H1 (cell line): ENCODE measurements at regions not wholly inside any gene's neighbourhood (a gene's known extent, or its start where the extent isn't known, plus 50 kb on each side); places are given as distances from the start of the nearest gene placed in this dataset.

ENCODE experiments used
- CTCF ChIA-PET: fragments of 300-600 bp; sonication (Branson Sonifier 250); formaldehyde crosslinking; loops from one replicate; lab custom pipeline; 2021; ENCODE audit not compliant: partially characterized antibody; lab: Charles Lee
- POLR2A ChIA-PET: fragments of 300-600 bp; sonication (Branson Sonifier 250); formaldehyde crosslinking; loops from one replicate; lab custom pipeline; 2021; ENCODE audit warnings: inconsistent platforms; ENCODE audit not compliant: partially characterized antibody; lab: Charles Lee
- DNase-seq, 2 experiments: peaks; one replicate each; pipeline versions ENCODE4 v3.0.0 to v3.0.0-alpha.2; 2010 to 2022; ENCODE audit warnings: low spot score in 2 of 2, low read depth in 1 of 2, mixed read lengths in 1 of 2
- FAIRE-seq: peaks from 2 replicates; lab custom pipeline; 2011; peaks lifted over from hg19 to GRCh38; lab: Jason Lieb, UNC
- H2AFZ ChIP-seq: 2 replicates; pipeline ENCODE4 v1.8.1; 2012; ENCODE audit warnings: low read length, inconsistent platforms
- H2AK5ac ChIP-seq: 2 replicates; pipeline ENCODE4 v1.6.1; 2013; ENCODE audit warnings: low read depth, low read length
- H2BK120ac ChIP-seq: replicated peaks from 2 replicates; pipeline ENCODE3; 2013; ENCODE audit warnings: low read depth, low read length, inconsistent platforms
- H2BK12ac ChIP-seq: 2 replicates; pipeline ENCODE4 v1.6.1; 2013; ENCODE audit warnings: low read depth, low read length
- H2BK15ac ChIP-seq: 2 replicates; pipeline ENCODE4 v1.6.1; 2013; ENCODE audit warnings: low read length
- H2BK20ac ChIP-seq: 2 replicates; pipeline ENCODE4 v1.6.1; 2013; ENCODE audit warnings: low read length
- H2BK5ac ChIP-seq: 2 replicates; pipeline ENCODE4 v1.6.1; 2013; ENCODE audit warnings: low read depth, low read length
- H3K14ac ChIP-seq: 2 replicates; pipeline ENCODE4 v1.6.1; 2013; ENCODE audit warnings: inconsistent platforms; ENCODE audit not compliant: insufficient read length
- H3K18ac ChIP-seq: 2 replicates; pipeline ENCODE4 v1.6.1; 2013; ENCODE audit warnings: low read length; ENCODE audit errors: extremely low read depth
- H3K23ac ChIP-seq: 2 replicates; pipeline ENCODE4 v1.6.1; 2013; ENCODE audit warnings: inconsistent platforms; ENCODE audit not compliant: insufficient read length
- H3K23me2 ChIP-seq: 2 replicates; pipeline ENCODE4 v1.6.1; 2013; ENCODE audit warnings: low read depth, low read length
- H3K27ac ChIP-seq: 2 replicates; pipeline ENCODE4 v1.6.1; 2011; ENCODE audit warnings: low read depth, low read length, inconsistent platforms
- H3K27me3 ChIP-seq, 4 experiments: replicated peaks in 1 of 4; 1 replicate in 1 of 4; 2 replicates in 3 of 4; pipeline versions ENCODE4 v1.6.1 to v1.8.1; 2011 to 2013; ENCODE audit warnings: low read length in 3 of 4, mild to moderate bottlenecking in 3 of 4, inconsistent platforms in 2 of 4, mixed read lengths in 2 of 4, moderate library complexity in 1 of 4; ENCODE audit not compliant: control insufficient read depth in 3 of 4, insufficient read depth in 3 of 4; ENCODE audit errors: extremely low read depth in 1 of 4
- H3K36me3 ChIP-seq, 4 experiments: 2 replicates each; pipeline versions ENCODE4 v1.6.1 to v1.8.1; 2011 to 2013; ENCODE audit warnings: mild to moderate bottlenecking in 4 of 4, low read length in 3 of 4, moderate library complexity in 2 of 4, control low read depth in 1 of 4, inconsistent platforms in 1 of 4; ENCODE audit not compliant: insufficient read depth in 4 of 4, control insufficient read depth in 2 of 4
- H3K4ac ChIP-seq: replicated peaks from 2 replicates; pipeline ENCODE3; 2013; ENCODE audit warnings: low read length, low read depth, mixed read lengths, inconsistent platforms; ENCODE audit not compliant: insufficient read length
- H3K4me1 ChIP-seq, 4 experiments: replicated peaks in 1 of 4; 1 replicate in 1 of 4; 2 replicates in 3 of 4; pipeline versions ENCODE4 v1.6.1 to v1.8.1; 2011 to 2013; ENCODE audit warnings: low read length in 3 of 4, inconsistent platforms in 2 of 4, mixed read lengths in 1 of 4; ENCODE audit not compliant: insufficient read depth in 4 of 4, control insufficient read depth in 3 of 4
- H3K4me2 ChIP-seq, 2 experiments: 2 replicates each; pipeline versions ENCODE4 v1.6.1 to v1.8.1; 2011 to 2013; ENCODE audit warnings: low read depth in 2 of 2, low read length in 2 of 2, control low read depth in 1 of 2, inconsistent platforms in 1 of 2, mild to moderate bottlenecking in 1 of 2; ENCODE audit not compliant: insufficient read depth in 1 of 2
- H3K4me3 ChIP-seq, 4 experiments: fragments of 200-600, 300-600 bp in 1 of 4; sonication (generic), shearing (Covaris generic), sonication (Bioruptor Twin) in 1 of 4; 2 replicates each; pipeline versions ENCODE4 v1.5.1 to v1.8.1; 2011 to 2016; ENCODE audit warnings: low read length in 4 of 4, low read depth in 3 of 4, control low read depth in 2 of 4, inconsistent platforms in 2 of 4, mild to moderate bottlenecking in 2 of 4, mixed read lengths in 1 of 4, moderate library complexity in 1 of 4; ENCODE audit not compliant: insufficient read depth in 2 of 4; ENCODE audit errors: extremely low read depth in 1 of 4
- H3K56ac ChIP-seq: replicated peaks from 2 replicates; pipeline ENCODE3; 2013; ENCODE audit warnings: low read depth, mild to moderate bottlenecking, mixed read lengths, low read length, inconsistent platforms; ENCODE audit not compliant: insufficient read length
- H3K79me1 ChIP-seq: 2 replicates; pipeline ENCODE4 v1.6.1; 2013; ENCODE audit warnings: low read depth, low read length, control low read depth
- H3K79me2 ChIP-seq, 2 experiments: 2 replicates each; pipeline versions ENCODE4 v1.6.1 to v1.8.1; 2012 to 2013; ENCODE audit warnings: low read length in 2 of 2, mild to moderate bottlenecking in 2 of 2, inconsistent platforms in 1 of 2; ENCODE audit not compliant: insufficient read depth in 2 of 2, control insufficient read depth in 1 of 2
- H3K9ac ChIP-seq, 4 experiments: replicated peaks in 1 of 4; 1 replicate in 1 of 4; 2 replicates in 3 of 4; pipeline versions ENCODE4 v1.6.1 to v1.8.1; 2011 to 2013; ENCODE audit warnings: low read depth in 3 of 4, low read length in 3 of 4, control low read depth in 2 of 4, mild to moderate bottlenecking in 2 of 4, moderate library complexity in 2 of 4, inconsistent platforms in 1 of 4; ENCODE audit errors: extremely low read depth in 1 of 4
- H3K9me3 ChIP-seq, 2 experiments: 2 replicates each; pipeline versions ENCODE4 v1.6.1 to v1.8.1; 2012 to 2013; ENCODE audit warnings: mild to moderate bottlenecking in 2 of 2, moderate library complexity in 2 of 2, control low read depth in 1 of 2, inconsistent platforms in 1 of 2, low read depth in 1 of 2, low read length in 1 of 2, mixed read lengths in 1 of 2; ENCODE audit not compliant: insufficient read depth in 2 of 2
- H4K20me1 ChIP-seq, 2 experiments: replicated peaks in 1 of 2; 2 replicates each; pipeline versions ENCODE3 to v1.8.1; 2011 to 2013; ENCODE audit warnings: inconsistent platforms in 2 of 2, low read length in 2 of 2, mild to moderate bottlenecking in 1 of 2; ENCODE audit not compliant: insufficient read depth in 2 of 2, control insufficient read depth in 1 of 2
- H4K5ac ChIP-seq: 2 replicates; pipeline ENCODE4 v1.6.1; 2013; ENCODE audit warnings: low read length, low read depth, mixed read lengths, inconsistent platforms; ENCODE audit not compliant: insufficient read length
- H4K8ac ChIP-seq: 2 replicates; pipeline ENCODE4 v1.8.0; 2013; ENCODE audit warnings: mild to moderate bottlenecking, moderate library complexity, low read length, inconsistent platforms; ENCODE audit not compliant: insufficient read depth; ENCODE audit errors: extremely low read depth
- H4K91ac ChIP-seq: replicated peaks from 2 replicates; pipeline ENCODE3; 2013; ENCODE audit warnings: low read length, mixed read lengths, inconsistent platforms; ENCODE audit not compliant: insufficient read length
- ATF2 ChIP-seq: IDR thresholded peaks from 2 replicates; pipeline ENCODE4 v1.6.1; 2012; ENCODE audit warnings: low read length, inconsistent platforms
- CHD2 ChIP-seq: IDR thresholded peaks from 2 replicates; pipeline ENCODE4 v1.6.1; 2012; ENCODE audit warnings: low read length, improper control_type of control experiment
- EP300 ChIP-seq, 2 experiments: IDR thresholded peaks; 1 replicate in 1 of 2; 2 replicates in 1 of 2; pipeline ENCODE4 v1.6.1; 2011 to 2012; ENCODE audit warnings: low read depth in 2 of 2, low read length in 2 of 2, mild to moderate bottlenecking in 2 of 2, borderline replicate concordance in 1 of 2, inconsistent platforms in 1 of 2, moderate library complexity in 1 of 2
- FOSL1 ChIP-seq: IDR thresholded peaks from 2 replicates; pipeline ENCODE4 v1.6.1; 2011; ENCODE audit warnings: mild to moderate bottlenecking, low read depth, low read length, moderate library complexity; ENCODE audit not compliant: insufficient read depth
- KDM5A ChIP-seq: fragments of 200-600 bp; IDR thresholded peaks from 2 replicates; pipeline ENCODE4 v1.7.1; 2012; ENCODE audit warnings: mild to moderate bottlenecking, low read length, inconsistent platforms, mixed read lengths
- NRF1 ChIP-seq: IDR thresholded peaks from 2 replicates; pipeline ENCODE4 v1.6.1; 2011; ENCODE audit warnings: mild to moderate bottlenecking, low read depth, low read length, improper control_type of control experiment
- YY1 ChIP-seq: IDR thresholded peaks from 2 replicates; pipeline ENCODE4 v1.6.1; 2011; ENCODE audit warnings: low read depth, mild to moderate bottlenecking, low read length
- WGBS, 2 experiments: shearing (Covaris generic) in 1 of 2; methylation state at CpG; one replicate each; pipeline versions ENCODE4 v1.1.6 to v1.1.7; 2013 to 2015; ENCODE audit warnings: low lambda C conversion rate in 2 of 2, mixed read lengths in 2 of 2, inconsistent platforms in 1 of 2, low coverage in 1 of 2, missing lambda C conversion rate in 1 of 2; ENCODE audit not compliant: insufficient replicate concordance in 2 of 2, insufficient coverage in 1 of 2, insufficient read length in 1 of 2; ENCODE audit errors: extremely low coverage in 1 of 2, missing lambda C conversion rate in 1 of 2; 5-methylcytosine and 5-hydroxymethylcytosine counted together

- no peak overlapping the region for H4K5ac ChIP-seq
- H3K36me3 ChIP-seq, result no peaks in the 10 kb centered on the region
- H3K23me2 ChIP-seq, result no peaks in the 10 kb centered on the region
- H2AK5ac ChIP-seq, result no peak overlapping the region
- no peak overlapping the region for H3K9ac ChIP-seq
- H3K4me2 ChIP-seq, result no peak overlapping the region
- no peak overlapping the region for H2BK5ac ChIP-seq
- H4K91ac ChIP-seq, result no peak overlapping the region
- no peak overlapping the region for H3K14ac ChIP-seq
- no peak overlapping the region for H2BK15ac ChIP-seq
- no peak overlapping the region for H3K4ac ChIP-seq
- H3K4me3 ChIP-seq, result no peak overlapping the region
- no peaks in the 10 kb centered on the region for H3K79me2 ChIP-seq
- no peak overlapping the region for H2BK12ac ChIP-seq
- no peak overlapping the region for H2BK120ac ChIP-seq
- H3K18ac ChIP-seq, result no peak overlapping the region
- FAIRE-seq (no peak), DNase-seq (no peak)
- H3K23ac ChIP-seq, result no peak overlapping the region
- 96% methylated on average over 3 of the region's 3 CpGs; no CpG with 5 or more reads in 1 of the 2 experiments for WGBS, 2 experiments
- H2AFZ ChIP-seq, result no peak overlapping the region
- H4K8ac ChIP-seq, result no peak overlapping the region
- no peaks in the 10 kb centered on the region for H3K9me3 ChIP-seq
- ChIA-PET CTCF (no interaction called here), POLR2A (no interaction called here)
- H3K27me3 ChIP-seq, result no peaks in the 10 kb centered on the region
- H3K27ac ChIP-seq, result no peak overlapping the region
- peaks cover 0 to 3% (median 0%) of the 10 kb centered on the region in 4 experiments; a peak in 1 of 7 replicates for H3K4me1 ChIP-seq
- no peaks in the 10 kb centered on the region for H4K20me1 ChIP-seq
- no peaks in the 10 kb centered on the region for H3K79me1 ChIP-seq
- no peak overlapping the region for H2BK20ac ChIP-seq
- no peak overlapping the region for H3K56ac ChIP-seq
- no peak for TF ChIP-seq CHD2
- no peak for TF ChIP-seq YY1
- TF ChIP-seq ATF2, result no peak
- TF ChIP-seq EP300 (IDR thresholded peaks at IDR 0.05; ENCODE audit: borderline replicate concordance in 1 of 2, low read depth in 2 of 2, low read length in 2 of 2), result no peak
- TF ChIP-seq KDM5A, result no peak
- no peak for TF ChIP-seq NRF1
- TF ChIP-seq FOSL1, result no peak
Observed at GRCh38 chr5:23314827-23315226, 192.6 kb upstream of the PRDM9 start.
